HEK293 (cell line): ENCODE measurements at regions not wholly inside any gene's neighbourhood (a gene's known extent, or its start where the extent isn't known, plus 50 kb on each side); places are given as distances from the start of the nearest gene placed in this dataset.

Experiments
- CTCF ChIA-PET: fragments of 350-600 bp; formaldehyde crosslinking; extraction: SDS; loops from one replicate; lab custom pipeline; 2021; ENCODE audit warnings: antibody characterized with exemption; lab: Yijun Ruan, JAX
- POLR2A ChIA-PET: fragments of 300-600 bp; formaldehyde crosslinking; extraction: SDS; loops from one replicate; lab custom pipeline; 2020; ENCODE audit warnings: antibody characterized with exemption, inconsistent platforms; lab: Yijun Ruan, JAX
- H3K27ac ChIP-seq: fragments of 200-500 bp; sonication (Bioruptor generic); 2 replicates; pipeline ENCODE4 v1.5.1; 2014; ENCODE audit warnings: low read depth, low read length, control low read depth, inconsistent platforms; ENCODE audit errors: extremely low read depth
- H3K36me3 ChIP-seq, 2 experiments: fragments of 200-500 bp in 1 of 2; sonication (Bioruptor generic) in 1 of 2; 1 replicate in 1 of 2; 2 replicates in 1 of 2; pipeline ENCODE4 v1.5.1; 2014 to 2017; ENCODE audit warnings: inconsistent platforms in 2 of 2, low read length in 2 of 2; ENCODE audit not compliant: control insufficient read depth in 2 of 2, insufficient read depth in 1 of 2
- H3K4me1 ChIP-seq: fragments of 200-500 bp; sonication (Bioruptor generic); 2 replicates; pipeline ENCODE4 v1.5.1; 2014; ENCODE audit warnings: mild to moderate bottlenecking, low read length, inconsistent platforms; ENCODE audit not compliant: control insufficient read depth, insufficient read depth
- H3K4me3 ChIP-seq: 2 replicates; pipeline ENCODE4 v1.5.1; 2011; ENCODE audit warnings: low read depth, mild to moderate bottlenecking, control low read depth, low read length, moderate library complexity
- H3K9me3 ChIP-seq: fragments of 200-500 bp; sonication (Bioruptor generic); 2 replicates; pipeline ENCODE4 v1.5.1; 2014; ENCODE audit warnings: low read depth, low read length, inconsistent platforms; ENCODE audit not compliant: control insufficient read depth, insufficient read depth
- BCL11A ChIP-seq: fragments of 450-650 bp; formaldehyde crosslinking; IDR thresholded peaks from 2 replicates; pipeline ENCODE4 v1.5.1; 2016; ENCODE audit warnings: low read depth, missing biosample characterization, missing genetic modification characterization
- KLF9 ChIP-seq: fragments of 450-650 bp; formaldehyde crosslinking; IDR thresholded peaks from 2 replicates; pipeline ENCODE4 v1.5.1; 2016; ENCODE audit warnings: missing biosample characterization, missing genetic modification characterization, low read depth
- MZF1 ChIP-seq: fragments of 450-650 bp; formaldehyde crosslinking; IDR thresholded peaks from 2 replicates; pipeline ENCODE4 v1.5.1; 2017; ENCODE audit warnings: missing biosample characterization, missing genetic modification characterization, borderline replicate concordance
- REPIN1 ChIP-seq: fragments of 450-650 bp; formaldehyde crosslinking; IDR thresholded peaks from 2 replicates; pipeline ENCODE4 v1.5.1; 2017; ENCODE audit warnings: missing biosample characterization, missing genetic modification characterization, low read depth
- SCRT2 ChIP-seq: fragments of 450-650 bp; formaldehyde crosslinking; IDR thresholded peaks from 2 replicates; pipeline ENCODE4 v1.5.1; 2016; ENCODE audit warnings: missing biosample characterization, missing genetic modification characterization
- SETDB1 ChIP-seq: IDR thresholded peaks from one replicate; pipeline ENCODE4 v1.6.1; 2017; ENCODE audit warnings: mild to moderate bottlenecking, low read length, moderate library complexity, mixed read lengths; ENCODE audit not compliant: insufficient read length
- SP7 ChIP-seq: fragments of 450-650 bp; formaldehyde crosslinking; IDR thresholded peaks from 2 replicates; pipeline ENCODE4 v1.5.1; 2016; ENCODE audit warnings: missing biosample characterization, missing genetic modification characterization
- TCF7L2 ChIP-seq: IDR thresholded peaks from 2 replicates; pipeline ENCODE4 v1.6.1; 2011; ENCODE audit warnings: low read depth, mild to moderate bottlenecking, inconsistent platforms, low read length, moderate library complexity, borderline replicate concordance
- TRIM28 ChIP-seq: IDR thresholded peaks from 2 replicates; pipeline ENCODE4 v1.6.1; 2011; ENCODE audit warnings: low read length, control low read depth, borderline replicate concordance
- ZBTB1 ChIP-seq: fragments of 450-650 bp; formaldehyde crosslinking; IDR thresholded peaks from 2 replicates; pipeline ENCODE4 v1.5.1; 2016; ENCODE audit warnings: missing biosample characterization, missing genetic modification characterization
- ZBTB11 ChIP-seq: fragments of 450-650 bp; formaldehyde crosslinking; conservative IDR thresholded peaks from 2 replicates; pipeline ENCODE4 v1.5.1; 2016; ENCODE audit warnings: low read depth, missing biosample characterization, missing genetic modification characterization
- ZBTB7A ChIP-seq: fragments of 450-650 bp; formaldehyde crosslinking; IDR thresholded peaks from 2 replicates; pipeline ENCODE4 v1.5.1; 2016; ENCODE audit warnings: low read depth, missing biosample characterization, missing genetic modification characterization
- ZIC2 ChIP-seq: fragments of 450-650 bp; formaldehyde crosslinking; IDR thresholded peaks from 2 replicates; pipeline ENCODE4 v1.5.1; 2016; ENCODE audit warnings: missing biosample characterization, missing genetic modification characterization
- ZNF132 ChIP-seq: fragments of 450-650 bp; formaldehyde crosslinking; IDR thresholded peaks from 2 replicates; pipeline ENCODE4 v1.5.1; 2017; ENCODE audit warnings: missing biosample characterization, missing genetic modification characterization, borderline replicate concordance
- ZNF169 ChIP-seq: fragments of 450-650 bp; formaldehyde crosslinking; IDR thresholded peaks from 2 replicates; pipeline ENCODE4 v1.5.1; 2016; ENCODE audit warnings: missing biosample characterization, missing genetic modification characterization
- ZNF174 ChIP-seq: fragments of 450-650 bp; formaldehyde crosslinking; IDR thresholded peaks from 2 replicates; pipeline ENCODE4 v1.5.0; 2017; ENCODE audit warnings: missing biosample characterization, mild to moderate bottlenecking, missing genetic modification characterization
- ZNF18 ChIP-seq: fragments of 450-650 bp; formaldehyde crosslinking; IDR thresholded peaks from 2 replicates; pipeline ENCODE4 v1.5.1; 2016; ENCODE audit warnings: missing biosample characterization, missing genetic modification characterization
- ZNF184 ChIP-seq: fragments of 450-650 bp; IDR thresholded peaks from 2 replicates; pipeline ENCODE4 v1.5.1; 2018; ENCODE audit warnings: missing biosample characterization, mild to moderate bottlenecking, missing genetic modification characterization
- ZNF350 ChIP-seq: fragments of 450-650 bp; formaldehyde crosslinking; IDR thresholded peaks from 2 replicates; pipeline ENCODE4 v1.5.0; 2017; ENCODE audit warnings: missing biosample characterization, mild to moderate bottlenecking, missing genetic modification characterization
- ZNF354C ChIP-seq: fragments of 450-650 bp; formaldehyde crosslinking; IDR thresholded peaks from 2 replicates; pipeline ENCODE4 v1.5.1; 2016; ENCODE audit warnings: missing biosample characterization, missing genetic modification characterization, low read depth, borderline replicate concordance
- ZNF426 ChIP-seq: fragments of 450-650 bp; formaldehyde crosslinking; IDR thresholded peaks from 2 replicates; pipeline ENCODE4 v1.5.1; 2017; ENCODE audit warnings: missing biosample characterization, missing genetic modification characterization, mild to moderate bottlenecking, inconsistent platforms, moderate library complexity
- ZNF449 ChIP-seq: fragments of 450-650 bp; formaldehyde crosslinking; IDR thresholded peaks from 2 replicates; pipeline ENCODE4 v1.5.1; 2017; ENCODE audit warnings: missing biosample characterization, mild to moderate bottlenecking, missing genetic modification characterization, moderate library complexity
- ZNF544 ChIP-seq: fragments of 450-650 bp; formaldehyde crosslinking; IDR thresholded peaks from 2 replicates; pipeline ENCODE4 v1.5.0; 2017; ENCODE audit warnings: missing biosample characterization, missing genetic modification characterization
- ZNF548 ChIP-seq: fragments of 450-650 bp; formaldehyde crosslinking; IDR thresholded peaks from 2 replicates; pipeline ENCODE4 v1.5.1; 2016; ENCODE audit warnings: missing biosample characterization, missing genetic modification characterization
- ZNF558 ChIP-seq: fragments of 450-650 bp; formaldehyde crosslinking; IDR thresholded peaks from 2 replicates; pipeline ENCODE4 v1.5.1; 2016; ENCODE audit warnings: missing biosample characterization, missing genetic modification characterization
- ZNF560 ChIP-seq: fragments of 450-650 bp; formaldehyde crosslinking; IDR thresholded peaks from 2 replicates; pipeline ENCODE4 v1.5.1; 2017; ENCODE audit warnings: missing biosample characterization, missing genetic modification characterization, borderline replicate concordance
- ZNF585B ChIP-seq: fragments of 450-650 bp; formaldehyde crosslinking; IDR thresholded peaks from 2 replicates; pipeline ENCODE4 v1.5.1; 2016; ENCODE audit warnings: missing biosample characterization, missing genetic modification characterization
- ZNF645 ChIP-seq: fragments of 450-650 bp; formaldehyde crosslinking; IDR thresholded peaks from 2 replicates; pipeline ENCODE4; 2016; ENCODE audit warnings: missing biosample characterization, missing genetic modification characterization
- ZNF660 ChIP-seq: fragments of 450-650 bp; IDR thresholded peaks from 2 replicates; pipeline ENCODE4 v1.5.1; 2018; ENCODE audit warnings: missing biosample characterization, mild to moderate bottlenecking, missing genetic modification characterization

DNA sequence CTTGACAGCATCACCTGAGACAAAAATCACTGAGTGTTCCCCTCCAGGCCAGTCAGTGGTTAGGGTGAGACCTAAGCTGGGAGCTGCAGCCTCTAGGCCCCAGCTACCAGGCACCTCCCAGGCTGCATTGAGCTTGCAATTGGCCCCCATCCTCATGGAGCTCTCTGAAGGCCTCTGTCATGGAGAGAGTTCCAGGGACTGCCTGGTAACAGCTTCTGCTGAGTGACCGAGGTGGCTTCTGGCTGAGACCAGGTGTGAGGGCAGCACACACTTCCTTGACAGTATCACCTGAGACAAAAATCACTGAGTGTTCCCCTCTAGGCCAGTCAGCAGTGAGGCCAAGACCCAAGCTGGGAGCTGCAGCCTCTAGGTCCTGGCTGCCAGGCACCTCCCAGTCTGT, 283.0 kb downstream of the SMOC2 start:
- Histone ChIP-seq H3K4me1 (no peaks in the 10 kb centered on the region), H3K4me3 (no peak overlapping the region), H3K27ac (no peak overlapping the region)
- POLR2A ChIA-PET: no interaction called here
- CTCF ChIA-PET: interaction anchor here (1.1 kb wide), 1 partner anchor 10 kb away, joined by 4 read pairs; no protein-coding TSS in a partner anchor
- TF ChIP-seq SP7 (no peak), ZNF660 (no peak), ZNF645 (tag by site-specific recombination) (no peak), ZNF18 (no peak), ZNF560 (tag by site-specific recombination) (no peak), SETDB1 (peak; percentile 80), TRIM28 (peak; percentile 99; the same call in 1 of the 2 replicates), ZNF354C (tag by site-specific recombination) (no peak), BCL11A (tag by site-specific recombination) (no peak), ZNF184 (tag by site-specific recombination) (no peak), KLF9 (tag by site-specific recombination) (no peak), ZNF558 (tag by site-specific recombination) (no peak), ZBTB7A (tag by site-specific recombination) (no peak), ZNF169 (tag by site-specific recombination) (no peak)
- TF ChIP-seq, all 188 proteins: peak for 2
- H3K9me3 ChIP-seq: no peaks in the 10 kb centered on the region
- no peaks in the 10 kb centered on the region for H3K36me3 ChIP-seq

GRCh38 chr6:168722397-168722796, 281.4 kb downstream of the SMOC2 start:
- POLR2A ChIA-PET: no interaction called here
- H3K9me3 ChIP-seq: no peaks in the 10 kb centered on the region
- TF ChIP-seq ZNF544 (tag by site-specific recombination) (no peak), ZNF174 (tag by site-specific recombination) (no peak), ZNF132 (tag by site-specific recombination) (no peak), ZBTB1 (tag by site-specific recombination) (no peak), ZBTB7A (tag by site-specific recombination) (no peak), REPIN1 (tag by site-specific recombination) (no peak), SCRT2 (no peak), ZNF449 (tag by site-specific recombination) (no peak), ZNF426 (tag by site-specific recombination) (no peak), TCF7L2 (no peak), ZNF585B (no peak), MZF1 (tag by site-specific recombination) (no peak), ZNF548 (no peak), ZIC2 (no peak), ZBTB11 (tag by site-specific recombination) (no peak), SETDB1 (no peak), ZNF350 (no peak)

More at GRCh38 chr6:168722397-168722796, 281.4 kb downstream of the SMOC2 start:
- CTCF ChIA-PET: no interaction called here
- Histone ChIP-seq H3K27ac (no peak overlapping the region), H3K36me3 (no peaks in the 10 kb centered on the region), H3K4me3 (no peak overlapping the region), H3K4me1 (no peaks in the 10 kb centered on the region)
